CD4-positive, CD25-positive, alpha-beta regulatory T cell (primary cell): ENCODE measurements at regions not wholly inside any gene's neighbourhood (a gene's known extent, or its start where the extent isn't known, plus 50 kb on each side); places are given as distances from the start of the nearest gene placed in this dataset.

ENCODE experiments used
- ATAC-seq, 2 donors: fragments of 150-1000 bp; cut with Tn5 transposase; one replicate each; pipeline ENCODE4 v1.10.0; 2021; ENCODE audit warnings: low read depth in 2 of 2, moderate number of reproducible peaks in 2 of 2, moderate library complexity in 1 of 2
- DNase-seq, 3 donors: peaks; one replicate each; pipeline versions ENCODE4 v3.0.0 to v3.0.0-alpha.2; 2012 to 2022; ENCODE audit warnings: mixed read lengths in 1 of 3
- H3K27ac ChIP-seq: one replicate; pipeline ENCODE4 v1.7.0; 2013; ENCODE audit warnings: mild to moderate bottlenecking, low read length; ENCODE audit not compliant: insufficient read depth, poor library complexity, severe bottlenecking
- H3K27me3 ChIP-seq: one replicate; pipeline ENCODE4 v1.7.0; 2013; ENCODE audit warnings: low read length; ENCODE audit not compliant: control insufficient read depth, insufficient read depth
- H3K36me3 ChIP-seq: one replicate; pipeline ENCODE4 v1.7.0; 2013; ENCODE audit warnings: mild to moderate bottlenecking, low read length, moderate library complexity; ENCODE audit not compliant: control insufficient read depth, insufficient read depth
- H3K4me1 ChIP-seq: 2 replicates; pipeline ENCODE4 v1.7.0; 2013; ENCODE audit warnings: mild to moderate bottlenecking, low read length; ENCODE audit not compliant: insufficient read depth, control insufficient read depth, poor library complexity, severe bottlenecking
- H3K4me3 ChIP-seq: one replicate; pipeline ENCODE4 v1.7.0; 2013; ENCODE audit warnings: low read depth, mild to moderate bottlenecking, low read length, moderate library complexity
- H3K9me3 ChIP-seq, 2 experiments: 1 replicate in 1 of 2; 2 replicates in 1 of 2; pipeline ENCODE4 v1.7.0; 2013; ENCODE audit warnings: low read length in 2 of 2, mild to moderate bottlenecking in 1 of 2, moderate library complexity in 1 of 2; ENCODE audit not compliant: control insufficient read depth in 2 of 2
- H3K27ac Mint-ChIP-seq, 3 donors: one replicate each; pipeline ENCODE4 v1.8.0; 2020 to 2022; ENCODE audit warnings: mild to moderate bottlenecking in 3 of 3, mixed read lengths in 3 of 3, moderate library complexity in 2 of 3
- H3K27me3 Mint-ChIP-seq: one replicate; pipeline ENCODE4 v1.8.0; 2022; ENCODE audit warnings: mild to moderate bottlenecking, mixed read lengths
- H3K36me3 Mint-ChIP-seq: one replicate; pipeline ENCODE4 v1.8.0; 2020; ENCODE audit warnings: mixed read lengths
- H3K4me1 Mint-ChIP-seq, 4 donors: one replicate each; pipeline ENCODE4 v1.8.0; 2020 to 2022; ENCODE audit warnings: mixed read lengths in 4 of 4, mild to moderate bottlenecking in 1 of 4
- H3K4me3 Mint-ChIP-seq, 4 donors: one replicate each; pipeline ENCODE4 v1.8.0; 2020 to 2022; ENCODE audit warnings: mild to moderate bottlenecking in 4 of 4, mixed read lengths in 4 of 4, moderate library complexity in 3 of 4
- H3K9me3 Mint-ChIP-seq, 7 donors: one replicate each; pipeline ENCODE4 v1.8.0; 2020 to 2022; ENCODE audit warnings: mixed read lengths in 7 of 7, mild to moderate bottlenecking in 3 of 7, moderate library complexity in 2 of 7

- Mint-ChIP-seq H3K4me1 (peaks cover 0 to 5% (median 0%) of the 10 kb centered on the region in 4 donors), H3K27ac (no peak overlapping the region), H3K36me3 (no peaks in the 10 kb centered on the region), H3K9me3 (peaks cover 0 to 3% (median 0%) of the 10 kb centered on the region in 7 donors), H3K27me3 (peaks cover 6% of the 10 kb centered on the region), H3K4me3 (no peak overlapping the region)
- Histone ChIP-seq H3K27ac (no peak overlapping the region), H3K36me3 (no peaks in the 10 kb centered on the region), H3K9me3 (no peaks in the 10 kb centered on the region), H3K4me1 (no peaks in the 10 kb centered on the region), H3K4me3 (no peak overlapping the region), H3K27me3 (no peaks in the 10 kb centered on the region)
- ATAC-seq: no peak
- DNase-seq: no peak
These were observed 66.8 kb upstream of the RPS6KA2 start for GRCh38 chr6:166693880-166694279.

DNA sequence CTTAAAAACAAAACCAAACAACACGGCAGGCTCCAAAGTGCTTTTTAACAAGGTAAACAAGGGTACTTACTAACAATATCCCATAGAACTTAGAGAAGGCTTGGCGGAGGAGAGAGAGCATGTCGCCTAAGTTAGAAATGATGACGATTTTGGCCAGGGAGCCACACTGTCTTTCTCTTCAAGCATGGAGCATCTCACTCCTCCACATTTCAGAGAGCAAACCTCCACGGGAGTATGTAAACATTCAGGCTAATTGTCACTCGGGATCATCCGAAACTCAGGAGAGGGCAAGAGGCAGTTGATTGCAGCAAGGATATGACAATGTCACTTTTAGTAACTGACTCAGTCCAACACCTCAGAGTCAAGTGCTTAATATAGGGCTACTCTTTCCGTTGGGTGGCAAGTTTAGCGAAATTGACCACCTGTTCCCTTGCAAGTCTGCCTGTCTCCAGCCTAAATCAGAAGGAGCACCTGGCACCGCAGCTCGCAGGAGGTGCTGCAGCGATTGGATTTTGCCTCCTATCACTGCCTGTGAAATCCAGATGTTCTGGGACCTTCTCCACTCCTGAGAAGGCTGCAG, 65.8 kb upstream of the RPS6KA2 start:
- peaks cover 0 to 5% (median 0%) of the 10 kb centered on the region in 4 donors for H3K4me1 Mint-ChIP-seq
- no peaks in the 10 kb centered on the region for H3K36me3 Mint-ChIP-seq
- H3K36me3 ChIP-seq: no peaks in the 10 kb centered on the region
- no peak overlapping the region for H3K4me3 Mint-ChIP-seq
- no peak for ATAC-seq
- H3K27ac Mint-ChIP-seq: no peak overlapping the region
- DNase-seq: no peak
- no peaks in the 10 kb centered on the region for H3K4me1 ChIP-seq
- H3K27me3 Mint-ChIP-seq: peaks cover 6% of the 10 kb centered on the region
- H3K27me3 ChIP-seq: no peaks in the 10 kb centered on the region
- no peak overlapping the region for H3K4me3 ChIP-seq
- H3K9me3 ChIP-seq: no peaks in the 10 kb centered on the region
- peaks cover 0 to 3% (median 0%) of the 10 kb centered on the region in 7 donors for H3K9me3 Mint-ChIP-seq
- no peak overlapping the region for H3K27ac ChIP-seq

- Histone ChIP-seq H3K27me3 (no peaks in the 10 kb centered on the region), H3K9me3 (no peaks in the 10 kb centered on the region), H3K4me1 (no peaks in the 10 kb centered on the region), H3K36me3 (no peaks in the 10 kb centered on the region), H3K27ac (no peak overlapping the region), H3K4me3 (no peak overlapping the region)
- H3K9me3 Mint-ChIP-seq: peaks cover 0 to 3% (median 0%) of the 10 kb centered on the region in 7 donors
- H3K4me3 Mint-ChIP-seq: no peak overlapping the region
- H3K27ac Mint-ChIP-seq: peak overlapping the region in 1 of 3 donors; percentile 61
- ATAC-seq: no peak
- peaks cover 0 to 5% (median 0%) of the 10 kb centered on the region in 4 donors for H3K4me1 Mint-ChIP-seq
- H3K27me3 Mint-ChIP-seq: peaks cover 6% of the 10 kb centered on the region
- no peaks in the 10 kb centered on the region for H3K36me3 Mint-ChIP-seq
- no peak for DNase-seq
These were observed 64.7 kb upstream of the RPS6KA2 start for GRCh38 chr6:166691746-166692145.

DNA sequence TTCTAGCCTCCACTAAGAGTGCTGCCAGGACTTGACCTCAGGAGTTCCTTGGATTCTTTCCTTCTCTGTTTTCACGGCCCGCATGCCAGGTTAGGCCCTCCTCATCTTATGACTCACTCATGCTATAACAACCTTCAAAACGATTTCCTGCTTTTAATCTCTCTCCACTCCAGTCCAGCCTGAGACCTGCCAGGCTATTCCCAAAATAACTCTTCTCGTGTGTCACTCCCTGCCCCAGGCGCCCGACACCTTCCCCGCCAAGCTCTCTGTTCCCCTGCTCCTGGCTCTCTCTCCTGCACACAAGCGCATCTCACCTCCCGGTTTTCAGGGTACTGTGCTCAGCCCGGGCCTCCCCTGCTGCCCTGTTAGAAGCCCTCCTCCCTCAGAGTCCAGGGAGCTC, 64.1 kb upstream of the RPS6KA2 start:
- Mint-ChIP-seq H3K4me3 (no peak overlapping the region), H3K9me3 (peaks cover 0 to 3% (median 0%) of the 10 kb centered on the region in 7 donors), H3K4me1 (peaks cover 0 to 5% (median 0%) of the 10 kb centered on the region in 4 donors), H3K36me3 (no peaks in the 10 kb centered on the region), H3K27ac (peak overlapping the region in 1 of 3 donors; percentile 61), H3K27me3 (peaks cover 6% of the 10 kb centered on the region)
- H3K27me3 ChIP-seq: no peaks in the 10 kb centered on the region
- H3K36me3 ChIP-seq: no peaks in the 10 kb centered on the region
- no peak for ATAC-seq
- no peak overlapping the region for H3K4me3 ChIP-seq
- no peaks in the 10 kb centered on the region for H3K9me3 ChIP-seq
- H3K4me1 ChIP-seq: no peaks in the 10 kb centered on the region
- no peak overlapping the region for H3K27ac ChIP-seq
- DNase-seq: no peak

DNA sequence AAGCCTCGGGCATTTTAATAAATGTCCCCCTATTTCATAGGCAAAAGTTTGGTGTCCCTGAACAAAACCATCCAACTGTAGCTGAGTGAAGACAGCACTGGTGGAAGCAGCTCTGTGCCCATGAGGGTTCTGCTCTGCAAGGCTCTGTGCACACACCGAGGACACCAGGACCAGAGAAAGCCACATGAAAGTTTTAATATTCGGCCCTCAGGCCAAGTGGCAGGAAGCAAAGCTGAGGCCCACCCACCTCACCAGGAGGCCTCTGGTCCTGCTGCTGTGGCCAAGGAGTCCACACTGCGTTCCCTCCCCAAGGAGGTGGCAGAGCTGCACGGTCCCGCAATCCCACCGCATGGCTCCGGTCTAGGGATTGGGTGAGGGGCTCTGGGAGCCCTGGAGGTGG, 62.6 kb upstream of the RPS6KA2 start:
- DNase-seq: no peak
- peaks cover 6% of the 10 kb centered on the region for H3K27me3 Mint-ChIP-seq

GRCh38 chr6:166688901-166689300, 61.9 kb upstream of the RPS6KA2 start:
- H3K36me3 Mint-ChIP-seq: no peaks in the 10 kb centered on the region
- no peaks in the 10 kb centered on the region for H3K27me3 ChIP-seq
- H3K4me3 Mint-ChIP-seq: no peak overlapping the region
- H3K9me3 ChIP-seq: no peaks in the 10 kb centered on the region
- ATAC-seq (no peak), DNase-seq (no peak)
- H3K27ac ChIP-seq: no peak overlapping the region
- no peaks in the 10 kb centered on the region for H3K9me3 Mint-ChIP-seq
- no peaks in the 10 kb centered on the region for H3K4me1 ChIP-seq
- peaks cover 0 to 5% (median 0%) of the 10 kb centered on the region in 4 donors for H3K4me1 Mint-ChIP-seq
- no peak overlapping the region for H3K4me3 ChIP-seq
- H3K36me3 ChIP-seq: no peaks in the 10 kb centered on the region
- H3K27me3 Mint-ChIP-seq: peaks cover 6% of the 10 kb centered on the region
- H3K27ac Mint-ChIP-seq: no peak overlapping the region

More for the DNA sequence above, 62.6 kb upstream of the RPS6KA2 start:
- ATAC-seq: no peak
- no peaks in the 10 kb centered on the region for H3K9me3 ChIP-seq
- Mint-ChIP-seq H3K27ac (no peak overlapping the region), H3K36me3 (no peaks in the 10 kb centered on the region), H3K4me1 (peaks cover 0 to 5% (median 0%) of the 10 kb centered on the region in 4 donors), H3K9me3 (no peaks in the 10 kb centered on the region), H3K4me3 (no peak overlapping the region)
- H3K4me3 ChIP-seq: no peak overlapping the region
- H3K4me1 ChIP-seq: no peaks in the 10 kb centered on the region
- H3K36me3 ChIP-seq: no peaks in the 10 kb centered on the region
- no peaks in the 10 kb centered on the region for H3K27me3 ChIP-seq
- no peak overlapping the region for H3K27ac ChIP-seq

DNA sequence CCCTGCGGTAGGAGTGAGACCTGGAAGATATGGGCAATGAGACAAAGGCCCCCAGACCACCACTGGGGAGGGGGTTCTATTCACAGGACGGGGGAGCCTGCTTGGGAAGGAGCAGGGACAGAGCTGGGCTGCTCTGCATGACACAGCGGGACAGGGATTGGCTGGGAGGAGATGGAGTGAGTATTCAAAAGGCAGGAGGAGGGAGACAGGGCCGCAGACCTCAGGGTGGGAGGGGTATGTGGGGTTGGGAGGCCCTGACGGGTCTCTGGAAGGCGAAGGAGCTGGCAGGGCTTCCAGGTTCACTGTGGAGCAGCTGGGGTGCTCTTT, 60.8 kb upstream of the RPS6KA2 start:
- H3K27ac Mint-ChIP-seq: no peak overlapping the region

GRCh38 chr6:166687070-166687878, 60.2 kb upstream of the RPS6KA2 start:
- Mint-ChIP-seq H3K27me3 (peaks cover 6% of the 10 kb centered on the region), H3K36me3 (no peaks in the 10 kb centered on the region), H3K27ac (no peak overlapping the region), H3K9me3 (no peaks in the 10 kb centered on the region), H3K4me3 (no peak overlapping the region), H3K4me1 (peaks cover 0 to 5% (median 0%) of the 10 kb centered on the region in 4 donors)
- no peaks in the 10 kb centered on the region for H3K4me1 ChIP-seq
- ATAC-seq (no peak), DNase-seq (no peak)
- no peaks in the 10 kb centered on the region for H3K9me3 ChIP-seq
- no peaks in the 10 kb centered on the region for H3K27me3 ChIP-seq
- no peak overlapping the region for H3K27ac ChIP-seq
- no peaks in the 10 kb centered on the region for H3K36me3 ChIP-seq
- no peak overlapping the region for H3K4me3 ChIP-seq

More for the DNA sequence above, 60.8 kb upstream of the RPS6KA2 start:
- H3K36me3 Mint-ChIP-seq: no peaks in the 10 kb centered on the region
- Histone ChIP-seq H3K27ac (no peak overlapping the region), H3K27me3 (no peaks in the 10 kb centered on the region), H3K4me3 (no peak overlapping the region), H3K9me3 (no peaks in the 10 kb centered on the region), H3K36me3 (no peaks in the 10 kb centered on the region), H3K4me1 (no peaks in the 10 kb centered on the region)
- peaks cover 0 to 5% (median 0%) of the 10 kb centered on the region in 4 donors for H3K4me1 Mint-ChIP-seq
- DNase-seq (no peak), ATAC-seq (no peak)
- no peaks in the 10 kb centered on the region for H3K9me3 Mint-ChIP-seq
- H3K4me3 Mint-ChIP-seq: no peak overlapping the region
- H3K27me3 Mint-ChIP-seq: peaks cover 6% of the 10 kb centered on the region
